WTC11 (cell line): ENCODE measurements at regions not wholly inside any gene's neighbourhood (a gene's known extent, or its start where the extent isn't known, plus 50 kb on each side); places are given as distances from the start of the nearest gene placed in this dataset.

Experiments used
- ATAC-seq: fragments of 200-7000 bp; cut with Tn5 transposase; 2 replicates; pipeline ENCODE4 v1.10.0; 2021; ENCODE audit warnings: mild to moderate bottlenecking, moderate library complexity
- CTCF ChIA-PET: fragments of 300-600 bp; sonication (Branson Sonifier 250); formaldehyde crosslinking; loops from one replicate; lab custom pipeline; 2021; ENCODE audit warnings: antibody characterized with exemption; lab: Charles Lee
- POLR2A ChIA-PET: fragments of 350-600 bp; sonication (Branson Sonifier 250); formaldehyde crosslinking; loops from one replicate; lab custom pipeline; 2021; ENCODE audit warnings: antibody characterized with exemption; lab: Charles Lee
- DNase-seq: peaks from one replicate; pipeline ENCODE4 v3.0.0; 2021; ENCODE audit warnings: low spot score
- H3K27ac Mint-ChIP-seq: 2 replicates; pipeline ENCODE4 v1.8.0; 2021; ENCODE audit warnings: mixed read lengths
- H3K27me3 Mint-ChIP-seq: 2 replicates; pipeline ENCODE4 v1.8.0; 2021; ENCODE audit warnings: low read depth, mild to moderate bottlenecking, moderate library complexity, mixed read lengths
- H3K36me3 Mint-ChIP-seq: 2 replicates; pipeline ENCODE4 v1.8.0; 2021; ENCODE audit warnings: mixed read lengths
- H3K4me1 Mint-ChIP-seq: 2 replicates; pipeline ENCODE4 v1.8.0; 2022; ENCODE audit warnings: mixed read lengths
- H3K4me3 Mint-ChIP-seq: 2 replicates; pipeline ENCODE4 v1.8.0; 2021; ENCODE audit warnings: mild to moderate bottlenecking, moderate library complexity, mixed read lengths
- H3K9me3 Mint-ChIP-seq: 2 replicates; pipeline ENCODE4 v1.8.0; 2021; ENCODE audit warnings: mixed read lengths
- ATF1 ChIP-seq: sonication (generic); formaldehyde crosslinking; IDR thresholded peaks from 2 replicates; pipeline ENCODE4 v1.8.1; 2023; ENCODE audit warnings: mild to moderate bottlenecking, moderate library complexity, missing genetic modification reagents
- CBFB ChIP-seq: sonication (generic); formaldehyde crosslinking; IDR thresholded peaks from 2 replicates; pipeline ENCODE4 v1.8.1; 2022; ENCODE audit warnings: mild to moderate bottlenecking, low read depth, missing genetic modification reagents
- CREM ChIP-seq: sonication (generic); formaldehyde crosslinking; IDR thresholded peaks from 2 replicates; pipeline ENCODE4 v1.8.1; 2022; ENCODE audit warnings: mild to moderate bottlenecking, missing genetic modification reagents, moderate library complexity
- ELF4 ChIP-seq: sonication (generic); formaldehyde crosslinking; IDR thresholded peaks from 2 replicates; pipeline ENCODE4 v1.8.1; 2022; ENCODE audit warnings: low read depth, mild to moderate bottlenecking, moderate library complexity, missing genetic modification reagents
- FOXK1 ChIP-seq: sonication (generic); formaldehyde crosslinking; IDR thresholded peaks from 2 replicates; pipeline ENCODE4 v1.8.0; 2022; ENCODE audit warnings: mild to moderate bottlenecking, moderate library complexity, missing genetic modification reagents
- IRF2 ChIP-seq: sonication (generic); formaldehyde crosslinking; IDR thresholded peaks from 2 replicates; pipeline ENCODE4 v1.8.0; 2022; ENCODE audit warnings: low read depth, missing genetic modification reagents, borderline replicate concordance
- NR2C2 ChIP-seq: sonication (generic); formaldehyde crosslinking; IDR thresholded peaks from 2 replicates; pipeline ENCODE4 v1.8.0; 2022; ENCODE audit warnings: mild to moderate bottlenecking, missing genetic modification reagents
- NR3C1 ChIP-seq: sonication (generic); formaldehyde crosslinking; conservative IDR thresholded peaks from 2 replicates; pipeline ENCODE4 v1.8.1; 2023; ENCODE audit warnings: low read depth, mild to moderate bottlenecking, missing genetic modification reagents
- PRRX2 ChIP-seq: fragments of 250-450 bp; sonication (Bioruptor Pico); IDR thresholded peaks from 2 replicates; pipeline ENCODE4 v1.8.0; 2021; ENCODE audit warnings: mild to moderate bottlenecking
- SMAD4 ChIP-seq: sonication (generic); formaldehyde crosslinking; IDR thresholded peaks from 2 replicates; pipeline ENCODE4 v1.8.0; 2022; ENCODE audit warnings: mild to moderate bottlenecking, missing genetic modification reagents
- SP1 ChIP-seq: sonication (generic); formaldehyde crosslinking; conservative IDR thresholded peaks from 2 replicates; pipeline ENCODE4 v1.8.1; 2022; ENCODE audit warnings: missing genetic modification reagents
- TP53 ChIP-seq: sonication (generic); formaldehyde crosslinking; IDR thresholded peaks from 2 replicates; pipeline ENCODE4 v1.8.1; 2023; ENCODE audit warnings: mild to moderate bottlenecking, missing genetic modification reagents
- ZNF263 ChIP-seq: sonication (generic); formaldehyde crosslinking; IDR thresholded peaks from 2 replicates; pipeline ENCODE4 v1.8.1; 2022; ENCODE audit warnings: low read depth, mild to moderate bottlenecking, moderate library complexity, missing genetic modification reagents
- ZNF396 ChIP-seq: fragments of 250-450 bp; sonication (Bioruptor Pico); IDR thresholded peaks from 2 replicates; pipeline ENCODE4 v1.8.0; 2021; ENCODE audit warnings: mild to moderate bottlenecking, moderate library complexity, borderline replicate concordance
- ZNF671 ChIP-seq: fragments of 250-450 bp; sonication (Bioruptor Pico); IDR thresholded peaks from 2 replicates; pipeline ENCODE4 v1.8.0; 2021; ENCODE audit warnings: mild to moderate bottlenecking
- TF ChIP-seq, protein P1 (sequence below): sonication (generic); formaldehyde crosslinking; IDR thresholded peaks from 2 replicates; pipeline ENCODE4 v1.8.1; 2022; ENCODE audit warnings: low read depth, mild to moderate bottlenecking, moderate library complexity, missing genetic modification reagents, borderline replicate concordance
- TF ChIP-seq, protein P2 (sequence below): sonication (generic); formaldehyde crosslinking; IDR thresholded peaks from 2 replicates; pipeline ENCODE4 v1.8.0; 2022; ENCODE audit warnings: mild to moderate bottlenecking, missing genetic modification reagents
- TF ChIP-seq, protein P3 (sequence below): fragments of 250-450 bp; sonication (Bioruptor Pico); IDR thresholded peaks from 2 replicates; pipeline ENCODE4 v2.1.2; 2022; ENCODE audit warnings: mild to moderate bottlenecking, moderate library complexity
- TF ChIP-seq, protein P4 (sequence below): sonication (generic); formaldehyde crosslinking; IDR thresholded peaks from 2 replicates; pipeline ENCODE4 v1.8.0; 2022; ENCODE audit warnings: mild to moderate bottlenecking, missing genetic modification reagents
- TF ChIP-seq, protein P5 (sequence below): fragments of 250-450 bp; sonication (Bioruptor Pico); IDR thresholded peaks from 2 replicates; pipeline ENCODE4 v1.9.0; 2021; ENCODE audit warnings: mild to moderate bottlenecking, borderline replicate concordance
- TF ChIP-seq, protein P6 (sequence below): sonication (generic); formaldehyde crosslinking; IDR thresholded peaks from 2 replicates; pipeline ENCODE4 v1.8.0; 2023; ENCODE audit warnings: missing genetic modification reagents, mild to moderate bottlenecking, borderline replicate concordance
- TF ChIP-seq, protein P7 (sequence below): sonication (generic); formaldehyde crosslinking; IDR thresholded peaks from 2 replicates; pipeline ENCODE4 v1.8.1; 2022; ENCODE audit warnings: low read depth, missing genetic modification reagents, borderline replicate concordance

DNA sequence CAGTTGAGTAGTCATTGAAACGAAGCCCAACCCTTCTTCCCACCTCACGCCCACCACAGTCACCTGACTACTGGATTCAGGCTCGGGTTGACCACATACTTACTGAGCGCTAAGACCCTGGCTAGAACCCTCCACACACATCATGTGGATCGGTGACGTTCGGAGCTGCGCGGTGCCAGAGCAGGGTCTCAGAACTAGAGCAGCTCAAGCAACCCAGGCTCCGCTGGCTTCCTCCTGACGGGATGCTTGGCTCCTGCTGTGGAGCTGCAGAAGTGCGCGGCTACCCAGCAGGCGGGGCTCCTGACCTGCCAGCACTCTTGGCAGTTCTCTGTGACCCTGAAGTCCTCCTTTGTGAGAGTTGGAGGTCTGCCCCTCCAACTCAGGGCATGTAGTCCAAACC is 90.6 kb upstream of the MBOAT2 start (continued):
- TF ChIP-seq TP53 (CRISPR knock-in tag) (no peak), NR3C1 (no peak), ZNF396 (CRISPR knock-in tag) (no peak), PRRX2 (CRISPR knock-in tag) (no peak), ELF4 (no peak)
- TF ChIP-seq, protein P1, sequence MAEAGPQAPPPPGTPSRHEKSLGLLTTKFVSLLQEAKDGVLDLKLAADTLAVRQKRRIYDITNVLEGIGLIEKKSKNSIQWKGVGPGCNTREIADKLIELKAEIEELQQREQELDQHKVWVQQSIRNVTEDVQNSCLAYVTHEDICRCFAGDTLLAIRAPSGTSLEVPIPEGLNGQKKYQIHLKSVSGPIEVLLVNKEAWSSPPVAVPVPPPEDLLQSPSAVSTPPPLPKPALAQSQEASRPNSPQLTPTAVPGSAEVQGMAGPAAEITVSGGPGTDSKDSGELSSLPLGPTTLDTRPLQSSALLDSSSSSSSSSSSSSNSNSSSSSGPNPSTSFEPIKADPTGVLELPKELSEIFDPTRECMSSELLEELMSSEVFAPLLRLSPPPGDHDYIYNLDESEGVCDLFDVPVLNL (CRISPR knock-in tag), result no peak
- TF ChIP-seq, protein P2, sequence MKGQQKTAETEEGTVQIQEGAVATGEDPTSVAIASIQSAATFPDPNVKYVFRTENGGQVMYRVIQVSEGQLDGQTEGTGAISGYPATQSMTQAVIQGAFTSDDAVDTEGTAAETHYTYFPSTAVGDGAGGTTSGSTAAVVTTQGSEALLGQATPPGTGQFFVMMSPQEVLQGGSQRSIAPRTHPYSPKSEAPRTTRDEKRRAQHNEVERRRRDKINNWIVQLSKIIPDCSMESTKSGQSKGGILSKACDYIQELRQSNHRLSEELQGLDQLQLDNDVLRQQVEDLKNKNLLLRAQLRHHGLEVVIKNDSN (CRISPR knock-in tag), result no peak
- TF ChIP-seq, protein P3, sequence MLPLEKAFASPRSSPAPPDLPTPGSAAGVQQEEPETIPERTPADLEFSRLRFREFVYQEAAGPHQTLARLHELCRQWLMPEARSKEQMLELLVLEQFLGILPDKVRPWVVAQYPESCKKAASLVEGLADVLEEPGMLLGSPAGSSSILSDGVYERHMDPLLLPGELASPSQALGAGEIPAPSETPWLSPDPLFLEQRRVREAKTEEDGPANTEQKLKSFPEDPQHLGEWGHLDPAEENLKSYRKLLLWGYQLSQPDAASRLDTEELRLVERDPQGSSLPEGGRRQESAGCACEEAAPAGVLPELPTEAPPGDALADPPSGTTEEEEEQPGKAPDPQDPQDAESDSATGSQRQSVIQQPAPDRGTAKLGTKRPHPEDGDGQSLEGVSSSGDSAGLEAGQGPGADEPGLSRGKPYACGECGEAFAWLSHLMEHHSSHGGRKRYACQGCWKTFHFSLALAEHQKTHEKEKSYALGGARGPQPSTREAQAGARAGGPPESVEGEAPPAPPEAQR (CRISPR knock-in tag), result no peak

DNA sequence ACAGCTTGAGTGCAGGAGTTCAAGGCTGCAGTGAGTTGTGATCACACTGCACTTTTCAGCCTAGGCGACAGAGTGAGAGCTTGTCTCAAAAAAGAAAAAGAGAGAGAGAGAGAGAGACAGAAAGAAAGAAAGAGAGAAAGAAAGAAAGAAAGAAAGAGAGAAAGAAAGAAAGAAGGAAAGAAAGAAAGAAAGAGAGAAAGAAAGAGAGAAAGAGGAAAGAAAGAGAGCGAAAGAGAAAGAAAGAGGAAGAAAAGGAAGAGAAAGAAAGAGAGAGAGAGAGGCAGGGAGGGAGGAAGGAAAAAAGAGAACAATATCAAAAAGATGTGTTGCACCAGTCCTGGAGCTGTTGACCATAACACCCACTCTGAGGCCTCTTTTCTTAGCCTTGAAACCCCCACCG is 89.8 kb upstream of the MBOAT2 start:
- Mint-ChIP-seq H3K27me3 (peaks cover 18% of the 10 kb centered on the region), H3K9me3 (no peaks in the 10 kb centered on the region), H3K27ac (no peak overlapping the region), H3K4me1 (peaks cover 19% of the 10 kb centered on the region), H3K4me3 (no peak overlapping the region), H3K36me3 (no peaks in the 10 kb centered on the region)
- ChIA-PET POLR2A (no interaction called here), CTCF (interaction anchor here (0.7 to 5.1 kb wide), 3 partner anchors 19 to 212 kb away, joined by 3 to 50 read pairs (median 3); no protein-coding TSS in a partner anchor)
- ATAC-seq (no peak), DNase-seq (no peak)
- TF ChIP-seq ZNF263 (CRISPR knock-in tag), result no peak
- TF ChIP-seq, protein P4, sequence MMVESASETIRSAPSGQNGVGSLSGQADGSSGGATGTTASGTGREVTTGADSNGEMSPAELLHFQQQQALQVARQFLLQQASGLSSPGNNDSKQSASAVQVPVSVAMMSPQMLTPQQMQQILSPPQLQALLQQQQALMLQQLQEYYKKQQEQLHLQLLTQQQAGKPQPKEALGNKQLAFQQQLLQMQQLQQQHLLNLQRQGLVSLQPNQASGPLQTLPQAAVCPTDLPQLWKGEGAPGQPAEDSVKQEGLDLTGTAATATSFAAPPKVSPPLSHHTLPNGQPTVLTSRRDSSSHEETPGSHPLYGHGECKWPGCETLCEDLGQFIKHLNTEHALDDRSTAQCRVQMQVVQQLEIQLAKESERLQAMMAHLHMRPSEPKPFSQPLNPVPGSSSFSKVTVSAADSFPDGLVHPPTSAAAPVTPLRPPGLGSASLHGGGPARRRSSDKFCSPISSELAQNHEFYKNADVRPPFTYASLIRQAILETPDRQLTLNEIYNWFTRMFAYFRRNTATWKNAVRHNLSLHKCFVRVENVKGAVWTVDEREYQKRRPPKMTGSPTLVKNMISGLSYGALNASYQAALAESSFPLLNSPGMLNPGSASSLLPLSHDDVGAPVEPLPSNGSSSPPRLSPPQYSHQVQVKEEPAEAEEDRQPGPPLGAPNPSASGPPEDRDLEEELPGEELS, result no peak
- TF ChIP-seq, protein P5, sequence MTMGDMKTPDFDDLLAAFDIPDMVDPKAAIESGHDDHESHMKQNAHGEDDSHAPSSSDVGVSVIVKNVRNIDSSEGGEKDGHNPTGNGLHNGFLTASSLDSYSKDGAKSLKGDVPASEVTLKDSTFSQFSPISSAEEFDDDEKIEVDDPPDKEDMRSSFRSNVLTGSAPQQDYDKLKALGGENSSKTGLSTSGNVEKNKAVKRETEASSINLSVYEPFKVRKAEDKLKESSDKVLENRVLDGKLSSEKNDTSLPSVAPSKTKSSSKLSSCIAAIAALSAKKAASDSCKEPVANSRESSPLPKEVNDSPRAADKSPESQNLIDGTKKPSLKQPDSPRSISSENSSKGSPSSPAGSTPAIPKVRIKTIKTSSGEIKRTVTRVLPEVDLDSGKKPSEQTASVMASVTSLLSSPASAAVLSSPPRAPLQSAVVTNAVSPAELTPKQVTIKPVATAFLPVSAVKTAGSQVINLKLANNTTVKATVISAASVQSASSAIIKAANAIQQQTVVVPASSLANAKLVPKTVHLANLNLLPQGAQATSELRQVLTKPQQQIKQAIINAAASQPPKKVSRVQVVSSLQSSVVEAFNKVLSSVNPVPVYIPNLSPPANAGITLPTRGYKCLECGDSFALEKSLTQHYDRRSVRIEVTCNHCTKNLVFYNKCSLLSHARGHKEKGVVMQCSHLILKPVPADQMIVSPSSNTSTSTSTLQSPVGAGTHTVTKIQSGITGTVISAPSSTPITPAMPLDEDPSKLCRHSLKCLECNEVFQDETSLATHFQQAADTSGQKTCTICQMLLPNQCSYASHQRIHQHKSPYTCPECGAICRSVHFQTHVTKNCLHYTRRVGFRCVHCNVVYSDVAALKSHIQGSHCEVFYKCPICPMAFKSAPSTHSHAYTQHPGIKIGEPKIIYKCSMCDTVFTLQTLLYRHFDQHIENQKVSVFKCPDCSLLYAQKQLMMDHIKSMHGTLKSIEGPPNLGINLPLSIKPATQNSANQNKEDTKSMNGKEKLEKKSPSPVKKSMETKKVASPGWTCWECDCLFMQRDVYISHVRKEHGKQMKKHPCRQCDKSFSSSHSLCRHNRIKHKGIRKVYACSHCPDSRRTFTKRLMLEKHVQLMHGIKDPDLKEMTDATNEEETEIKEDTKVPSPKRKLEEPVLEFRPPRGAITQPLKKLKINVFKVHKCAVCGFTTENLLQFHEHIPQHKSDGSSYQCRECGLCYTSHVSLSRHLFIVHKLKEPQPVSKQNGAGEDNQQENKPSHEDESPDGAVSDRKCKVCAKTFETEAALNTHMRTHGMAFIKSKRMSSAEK, result no peak
- TF ChIP-seq ZNF671 (CRISPR knock-in tag), result no peak
- no peak for TF ChIP-seq CREM (CRISPR knock-in tag)
- TF ChIP-seq SMAD4 (CRISPR knock-in tag), result no peak
- TF ChIP-seq, protein P6, sequence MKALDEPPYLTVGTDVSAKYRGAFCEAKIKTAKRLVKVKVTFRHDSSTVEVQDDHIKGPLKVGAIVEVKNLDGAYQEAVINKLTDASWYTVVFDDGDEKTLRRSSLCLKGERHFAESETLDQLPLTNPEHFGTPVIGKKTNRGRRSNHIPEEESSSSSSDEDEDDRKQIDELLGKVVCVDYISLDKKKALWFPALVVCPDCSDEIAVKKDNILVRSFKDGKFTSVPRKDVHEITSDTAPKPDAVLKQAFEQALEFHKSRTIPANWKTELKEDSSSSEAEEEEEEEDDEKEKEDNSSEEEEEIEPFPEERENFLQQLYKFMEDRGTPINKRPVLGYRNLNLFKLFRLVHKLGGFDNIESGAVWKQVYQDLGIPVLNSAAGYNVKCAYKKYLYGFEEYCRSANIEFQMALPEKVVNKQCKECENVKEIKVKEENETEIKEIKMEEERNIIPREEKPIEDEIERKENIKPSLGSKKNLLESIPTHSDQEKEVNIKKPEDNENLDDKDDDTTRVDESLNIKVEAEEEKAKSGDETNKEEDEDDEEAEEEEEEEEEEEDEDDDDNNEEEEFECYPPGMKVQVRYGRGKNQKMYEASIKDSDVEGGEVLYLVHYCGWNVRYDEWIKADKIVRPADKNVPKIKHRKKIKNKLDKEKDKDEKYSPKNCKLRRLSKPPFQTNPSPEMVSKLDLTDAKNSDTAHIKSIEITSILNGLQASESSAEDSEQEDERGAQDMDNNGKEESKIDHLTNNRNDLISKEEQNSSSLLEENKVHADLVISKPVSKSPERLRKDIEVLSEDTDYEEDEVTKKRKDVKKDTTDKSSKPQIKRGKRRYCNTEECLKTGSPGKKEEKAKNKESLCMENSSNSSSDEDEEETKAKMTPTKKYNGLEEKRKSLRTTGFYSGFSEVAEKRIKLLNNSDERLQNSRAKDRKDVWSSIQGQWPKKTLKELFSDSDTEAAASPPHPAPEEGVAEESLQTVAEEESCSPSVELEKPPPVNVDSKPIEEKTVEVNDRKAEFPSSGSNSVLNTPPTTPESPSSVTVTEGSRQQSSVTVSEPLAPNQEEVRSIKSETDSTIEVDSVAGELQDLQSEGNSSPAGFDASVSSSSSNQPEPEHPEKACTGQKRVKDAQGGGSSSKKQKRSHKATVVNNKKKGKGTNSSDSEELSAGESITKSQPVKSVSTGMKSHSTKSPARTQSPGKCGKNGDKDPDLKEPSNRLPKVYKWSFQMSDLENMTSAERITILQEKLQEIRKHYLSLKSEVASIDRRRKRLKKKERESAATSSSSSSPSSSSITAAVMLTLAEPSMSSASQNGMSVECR (CRISPR knock-in tag), result no peak
- no peak for TF ChIP-seq CBFB (CRISPR knock-in tag)
- no peak for TF ChIP-seq FOXK1 (CRISPR knock-in tag)
- TF ChIP-seq, protein P7, sequence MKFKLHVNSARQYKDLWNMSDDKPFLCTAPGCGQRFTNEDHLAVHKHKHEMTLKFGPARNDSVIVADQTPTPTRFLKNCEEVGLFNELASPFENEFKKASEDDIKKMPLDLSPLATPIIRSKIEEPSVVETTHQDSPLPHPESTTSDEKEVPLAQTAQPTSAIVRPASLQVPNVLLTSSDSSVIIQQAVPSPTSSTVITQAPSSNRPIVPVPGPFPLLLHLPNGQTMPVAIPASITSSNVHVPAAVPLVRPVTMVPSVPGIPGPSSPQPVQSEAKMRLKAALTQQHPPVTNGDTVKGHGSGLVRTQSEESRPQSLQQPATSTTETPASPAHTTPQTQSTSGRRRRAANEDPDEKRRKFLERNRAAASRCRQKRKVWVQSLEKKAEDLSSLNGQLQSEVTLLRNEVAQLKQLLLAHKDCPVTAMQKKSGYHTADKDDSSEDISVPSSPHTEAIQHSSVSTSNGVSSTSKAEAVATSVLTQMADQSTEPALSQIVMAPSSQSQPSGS (CRISPR knock-in tag), result no peak
- no peak for TF ChIP-seq NR2C2
- no peak for TF ChIP-seq ATF1
- TF ChIP-seq IRF2, result no peak
- no peak for TF ChIP-seq SP1
